C4-2B (cell line): ENCODE measurements at regions not wholly inside any gene's neighbourhood (a gene's known extent, or its start where the extent isn't known, plus 50 kb on each side); places are given as distances from the start of the nearest gene placed in this dataset.

Experiments
- H3K27ac ChIP-seq: fragments of 450-650 bp; 2 replicates; pipeline ENCODE4 v1.5.1; 2017
- ZFX ChIP-seq: fragments of 450-650 bp; IDR thresholded peaks from 2 replicates; pipeline ENCODE4 v1.6.1; 2017
- TF ChIP-seq, protein P1 (sequence below): fragments of 450-650 bp; conservative IDR thresholded peaks from 2 replicates; pipeline ENCODE4 v1.5.1; 2017; ENCODE audit warnings: mild to moderate bottlenecking

DNA sequence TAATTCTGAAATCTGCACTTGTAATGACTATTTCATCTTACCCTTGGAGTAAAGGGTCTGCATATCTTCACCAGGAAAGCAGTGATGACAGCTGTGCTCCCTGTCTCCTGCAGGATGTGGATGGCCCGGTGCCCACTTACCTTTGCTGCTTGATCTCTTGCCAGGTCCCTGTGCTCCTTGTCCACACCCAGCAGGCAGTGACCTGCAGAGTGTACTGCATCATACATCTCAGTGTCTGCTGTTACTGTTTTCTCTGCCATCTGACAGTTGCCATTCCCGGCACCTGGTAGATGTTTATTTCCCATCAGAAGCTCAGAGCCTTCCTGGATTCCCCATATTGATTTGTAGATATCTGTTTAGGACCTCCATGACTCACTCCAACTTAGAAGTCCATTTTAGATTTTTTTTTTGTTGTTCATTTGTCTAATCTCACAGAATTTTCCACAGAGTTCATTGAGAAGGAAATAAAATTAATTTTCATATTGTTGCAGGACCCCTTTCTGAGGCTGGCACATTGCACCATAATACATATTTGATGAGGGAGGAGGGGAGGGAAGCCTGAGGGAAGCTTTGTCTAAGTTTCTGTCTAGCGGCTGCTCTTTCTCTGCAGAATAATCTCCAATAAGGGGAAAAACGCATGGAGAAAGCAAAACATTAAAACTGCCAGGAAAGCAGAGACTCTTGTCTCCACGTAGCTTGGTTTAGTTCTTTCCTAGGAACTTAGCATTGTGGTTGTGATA is 697.5 kb upstream of the RAB6C start:
- no peak for TF ChIP-seq ZFX
- TF ChIP-seq, protein P1, sequence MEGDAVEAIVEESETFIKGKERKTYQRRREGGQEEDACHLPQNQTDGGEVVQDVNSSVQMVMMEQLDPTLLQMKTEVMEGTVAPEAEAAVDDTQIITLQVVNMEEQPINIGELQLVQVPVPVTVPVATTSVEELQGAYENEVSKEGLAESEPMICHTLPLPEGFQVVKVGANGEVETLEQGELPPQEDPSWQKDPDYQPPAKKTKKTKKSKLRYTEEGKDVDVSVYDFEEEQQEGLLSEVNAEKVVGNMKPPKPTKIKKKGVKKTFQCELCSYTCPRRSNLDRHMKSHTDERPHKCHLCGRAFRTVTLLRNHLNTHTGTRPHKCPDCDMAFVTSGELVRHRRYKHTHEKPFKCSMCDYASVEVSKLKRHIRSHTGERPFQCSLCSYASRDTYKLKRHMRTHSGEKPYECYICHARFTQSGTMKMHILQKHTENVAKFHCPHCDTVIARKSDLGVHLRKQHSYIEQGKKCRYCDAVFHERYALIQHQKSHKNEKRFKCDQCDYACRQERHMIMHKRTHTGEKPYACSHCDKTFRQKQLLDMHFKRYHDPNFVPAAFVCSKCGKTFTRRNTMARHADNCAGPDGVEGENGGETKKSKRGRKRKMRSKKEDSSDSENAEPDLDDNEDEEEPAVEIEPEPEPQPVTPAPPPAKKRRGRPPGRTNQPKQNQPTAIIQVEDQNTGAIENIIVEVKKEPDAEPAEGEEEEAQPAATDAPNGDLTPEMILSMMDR = no peak
- H3K27ac ChIP-seq = no peak overlapping the region

DNA sequence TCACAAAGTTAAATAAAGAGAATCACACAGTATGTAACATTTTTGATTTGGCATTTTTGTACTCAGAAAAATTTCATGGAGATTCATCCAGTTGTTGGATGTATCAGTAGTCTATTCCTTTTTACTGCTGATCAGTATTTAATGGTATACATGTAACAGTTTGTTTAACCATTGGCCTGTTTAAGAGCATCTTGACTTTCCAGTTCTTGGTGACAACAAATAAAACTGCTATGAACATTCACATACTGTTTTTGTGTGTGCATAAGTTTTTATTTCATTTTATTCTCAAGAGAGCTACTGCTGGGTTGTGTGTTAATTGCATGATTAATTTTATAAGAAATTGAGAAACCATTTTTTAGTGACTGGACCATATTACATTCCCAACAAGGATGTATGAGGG is 694.5 kb upstream of the RAB6C start:
- H3K27ac ChIP-seq = no peak overlapping the region; the same call in 1 of the 2 replicates
- TF ChIP-seq, protein P1 = no peak
- TF ChIP-seq ZFX = no peak

DNA sequence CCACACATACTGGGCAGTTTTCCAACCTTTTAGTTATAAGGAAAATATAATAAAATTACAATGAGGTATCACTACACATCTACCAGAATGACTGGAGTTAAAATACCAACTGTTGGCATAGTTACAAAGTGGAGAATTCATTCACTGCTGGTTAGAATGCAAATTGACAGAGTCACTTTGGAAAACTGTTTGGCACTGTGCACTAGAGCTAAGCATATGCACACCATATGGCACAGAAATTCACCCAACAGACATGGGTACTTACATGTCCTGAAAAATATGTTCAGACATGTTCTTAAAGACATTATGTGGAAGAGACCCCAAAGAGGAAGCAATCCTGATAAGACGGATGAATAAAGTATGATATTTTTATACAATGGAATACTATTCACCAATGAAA is 686.1 kb upstream of the RAB6C start:
- TF ChIP-seq, protein P1 = no peak
- no peak for TF ChIP-seq ZFX
- no peak overlapping the region for H3K27ac ChIP-seq

DNA sequence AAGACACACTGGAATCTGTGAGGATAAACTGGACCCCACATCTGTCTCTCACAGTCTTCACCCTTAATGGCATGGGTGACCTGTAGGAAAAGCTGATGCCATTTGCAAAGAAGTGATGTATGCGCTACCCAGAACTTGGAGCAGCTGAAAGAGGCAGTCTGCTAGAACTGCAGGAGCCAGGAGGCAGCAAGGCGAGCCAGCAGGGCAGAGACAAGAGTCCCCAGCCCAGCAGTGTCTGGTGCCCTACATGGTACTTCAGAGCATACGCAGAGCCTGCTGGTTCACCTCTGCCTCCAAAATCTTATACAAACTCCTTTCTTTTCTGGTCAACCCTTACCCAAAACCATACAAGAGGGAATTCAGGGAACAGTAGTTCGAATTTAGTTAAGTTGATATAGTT is 683.1 kb upstream of the RAB6C start:
- no peak overlapping the region for H3K27ac ChIP-seq
- no peak for TF ChIP-seq ZFX
- TF ChIP-seq, protein P1 = no peak

DNA sequence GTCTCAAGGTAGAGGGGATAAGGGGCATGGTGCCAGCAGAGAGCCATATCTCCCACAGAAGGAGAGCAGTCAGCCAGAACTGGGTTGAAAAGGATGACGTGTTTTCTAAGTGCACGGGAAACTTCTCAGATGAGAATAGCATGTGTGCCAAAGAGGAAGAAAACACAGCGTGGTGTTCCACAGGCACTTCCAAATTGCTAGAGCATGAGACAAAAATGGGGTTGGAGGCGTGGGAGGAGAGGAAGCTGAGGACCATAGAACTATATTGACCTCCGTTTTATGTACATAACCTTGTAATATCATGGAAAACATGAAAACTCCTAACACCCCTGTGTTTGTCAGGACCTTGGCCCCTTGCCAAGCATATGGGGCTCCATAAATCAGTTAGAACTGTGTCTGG is 682.7 kb upstream of the RAB6C start:
- no peak for TF ChIP-seq ZFX
- TF ChIP-seq, protein P1 = no peak
- no peak overlapping the region for H3K27ac ChIP-seq

DNA sequence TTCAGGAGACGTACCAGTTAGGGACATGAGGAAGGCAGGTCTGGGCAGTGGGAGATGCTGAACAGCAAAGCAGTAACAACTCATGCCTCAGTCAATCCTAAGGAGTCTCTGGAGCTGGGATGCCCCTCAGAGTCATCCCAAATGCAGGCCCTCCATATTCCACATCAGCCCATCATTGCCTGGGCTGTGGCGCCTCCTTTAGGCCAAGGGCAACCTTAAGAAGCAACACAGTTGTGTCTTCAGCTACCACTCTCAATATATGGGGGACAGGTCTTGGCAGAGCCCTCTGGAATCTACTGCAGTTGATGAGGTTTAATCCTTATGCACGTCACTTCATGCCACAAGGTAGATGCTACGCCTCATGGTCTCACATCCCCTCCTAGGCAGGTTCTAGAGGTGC is 682.0 kb upstream of the RAB6C start:
- no peak for TF ChIP-seq ZFX
- TF ChIP-seq, protein P1 = peak; percentile 15; the same call in 1 of the 2 replicates
- H3K27ac ChIP-seq = no peak overlapping the region

DNA sequence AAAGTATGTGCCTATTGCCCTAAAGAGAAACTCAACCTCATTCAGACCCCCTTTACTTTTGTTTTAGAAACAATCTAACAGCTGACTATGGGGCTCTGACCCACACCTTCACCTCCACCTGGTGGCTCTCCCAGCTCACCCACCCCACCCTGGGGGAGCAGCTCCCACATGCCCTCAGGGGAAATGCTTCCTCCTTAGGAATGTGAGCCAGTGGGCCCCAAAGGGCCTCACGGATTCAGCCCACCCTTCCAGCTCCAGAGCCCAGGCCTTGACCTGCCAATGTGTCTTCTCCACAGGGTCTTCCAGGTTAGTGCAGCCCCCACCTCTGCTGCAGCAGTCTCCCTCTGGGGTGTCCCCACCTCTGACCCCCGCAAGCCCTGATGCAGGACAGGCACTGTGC is 680.1 kb upstream of the RAB6C start:
- no peak for TF ChIP-seq ZFX
- TF ChIP-seq, protein P1 = no peak
- H3K27ac ChIP-seq = no peak overlapping the region
